Gastrocnemius medialis (tissue), 4 donors: ENCODE measurements at regions not wholly inside any gene's neighbourhood (a gene's known extent, or its start where the extent isn't known, plus 50 kb on each side); places are given as distances from the start of the nearest gene placed in this dataset.

Experiments used
- ATAC-seq, 2 donors: fragments of 150-250 bp; one replicate each; pipeline ENCODE4 v1.9.1; 2016
- DNase-seq, 2 donors: peaks; one replicate each; pipeline ENCODE4 v3.0.0-alpha.2; 2019
- H3K27ac ChIP-seq, 4 donors: fragments of 200-600 bp; sonication (generic); 1 replicate in 1 of 4; 2 replicates in 3 of 4; pipeline ENCODE4 v1.5.1; 2016 to 2018; ENCODE audit warnings: mild to moderate bottlenecking in 2 of 4, moderate library complexity in 1 of 4
- H3K27me3 ChIP-seq, 3 donors: fragments of 200-600 bp; sonication (generic) in 2 of 3; 1 replicate in 1 of 3; 2 replicates in 2 of 3; pipeline versions ENCODE4 v1.5.1 to v1.6.0; 2016 to 2019; ENCODE audit warnings: mild to moderate bottlenecking in 1 of 3, moderate library complexity in 1 of 3
- H3K36me3 ChIP-seq, 2 donors: fragments of 200-600 bp; sonication (generic) in 1 of 2; one replicate each; pipeline ENCODE4 v1.5.1; 2017 to 2018
- H3K4me1 ChIP-seq, 2 donors: fragments of 200-600 bp; sonication (generic) in 1 of 2; one replicate each; pipeline ENCODE4 v1.5.1; 2016 to 2017; ENCODE audit warnings: mild to moderate bottlenecking in 2 of 2
- H3K4me3 ChIP-seq, 4 donors: fragments of 200-600 bp; sonication (generic) in 3 of 4; 1 replicate in 1 of 4; 2 replicates in 3 of 4; pipeline ENCODE4 v1.5.1; 2016 to 2019; ENCODE audit warnings: mild to moderate bottlenecking in 2 of 4
- H3K9me3 ChIP-seq, 3 donors: fragments of 200-600 bp; sonication (generic) in 2 of 3; 1 replicate in 1 of 3; 2 replicates in 2 of 3; pipeline ENCODE4 v1.5.1; 2016 to 2019
- CTCF ChIP-seq, 5 experiments: fragments of 450-650 bp in 3 of 5; fragments of 200-600 bp in 2 of 5; sonication (generic) in 2 of 5; IDR thresholded peaks in 4 of 5; conservative IDR thresholded peaks in 1 of 5; 1 replicate in 4 of 5; 2 replicates in 1 of 5; pipeline ENCODE4 v1.5.1; 2016 to 2019; ENCODE audit warnings: antibody characterized with exemption in 5 of 5, mild to moderate bottlenecking in 3 of 5, moderate library complexity in 3 of 5
- POLR2A ChIP-seq, 2 donors: fragments of 450-650 bp; IDR thresholded peaks; one replicate each; pipeline ENCODE4 v1.6.1; 2017; ENCODE audit warnings: antibody characterized with exemption in 2 of 2, mild to moderate bottlenecking in 2 of 2, moderate library complexity in 2 of 2
- in situ Hi-C, 4 donors: fragments of 200-750 bp; cut with MboI; loops; one replicate each; pipeline versions ENCODE4 v1.15.0 to v1.8.0; 2017; ENCODE audit warnings: low sequenced_read_pairs in 4 of 4
- intact Hi-C: fragments of 100-400 bp; cut with DNase I; formaldehyde crosslinking; loops from one replicate; pipeline ENCODE4 v1.15.1; 2023; ENCODE audit warnings: low total_unique reads

- no peak for ATAC-seq
- Histone ChIP-seq H3K27ac (no peak overlapping the region), H3K4me1 (peaks cover 0 to 11% of the 10 kb centered on the region in 2 donors), H3K4me3 (no peak overlapping the region), H3K27me3 (no peaks in the 10 kb centered on the region), H3K36me3 (no peaks in the 10 kb centered on the region), H3K9me3 (no peaks in the 10 kb centered on the region)
- intact Hi-C loops, result no loop called here
- DNase-seq, result no peak
- no peak for TF ChIP-seq CTCF (IDR thresholded peaks at IDR 0.05 in 4 of 5, conservative IDR thresholded peaks at IDR 0.05 in 1 of 5)
- no peak for TF ChIP-seq POLR2A (IDR thresholded peaks at IDR 0.05)
- in situ Hi-C loops, result no loop called here
Observed at GRCh38 chr3:23035927-23036640, 167.0 kb upstream of the UBE2E2 start.

- intact Hi-C loops (no loop called here), in situ Hi-C loops (no loop called here)
- peaks cover 0 to 11% of the 10 kb centered on the region in 2 donors for H3K4me1 ChIP-seq
- DNase-seq (no peak), ATAC-seq (no peak)
- no peak overlapping the region for H3K27ac ChIP-seq
- H3K4me3 ChIP-seq, result no peak overlapping the region
- no peak for TF ChIP-seq CTCF (IDR thresholded peaks at IDR 0.05 in 4 of 5, conservative IDR thresholded peaks at IDR 0.05 in 1 of 5)
- no peak for TF ChIP-seq POLR2A (IDR thresholded peaks at IDR 0.05)
- H3K9me3 ChIP-seq, result no peaks in the 10 kb centered on the region
- no peaks in the 10 kb centered on the region for H3K27me3 ChIP-seq
- no peaks in the 10 kb centered on the region for H3K36me3 ChIP-seq
Observed at GRCh38 chr3:23036728-23037127, 166.4 kb upstream of the UBE2E2 start.

GRCh38 chr3:23038471-23038870 lies 164.7 kb upstream of the UBE2E2 start:
- in situ Hi-C loops, result no loop called here
- H3K27ac ChIP-seq, result no peak overlapping the region
- DNase-seq (no peak), ATAC-seq (no peak)
- H3K9me3 ChIP-seq, result no peaks in the 10 kb centered on the region
- H3K27me3 ChIP-seq, result no peaks in the 10 kb centered on the region
- no peak for TF ChIP-seq CTCF (IDR thresholded peaks at IDR 0.05 in 4 of 5, conservative IDR thresholded peaks at IDR 0.05 in 1 of 5)
- no peak for TF ChIP-seq POLR2A (IDR thresholded peaks at IDR 0.05)
- H3K4me3 ChIP-seq, result no peak overlapping the region
- H3K36me3 ChIP-seq, result no peaks in the 10 kb centered on the region
- peaks cover 0 to 11% of the 10 kb centered on the region in 2 donors for H3K4me1 ChIP-seq
- intact Hi-C loops, result no loop called here

- intact Hi-C loops, result no loop called here
- TF ChIP-seq POLR2A (IDR thresholded peaks at IDR 0.05) (no peak), CTCF (IDR thresholded peaks at IDR 0.05 in 4 of 5, conservative IDR thresholded peaks at IDR 0.05 in 1 of 5) (no peak)
- H3K4me1 ChIP-seq, result peaks cover 0 to 9% of the 10 kb centered on the region in 2 donors
- ATAC-seq, result peak; percentile 30 to 39
- no peaks in the 10 kb centered on the region for H3K9me3 ChIP-seq
- peak in 1 of 2 donors; percentile 18 for DNase-seq
- in situ Hi-C loops, result no loop called here
- H3K27me3 ChIP-seq, result no peaks in the 10 kb centered on the region
- no peak overlapping the region for H3K4me3 ChIP-seq
- no peaks in the 10 kb centered on the region for H3K36me3 ChIP-seq
- H3K27ac ChIP-seq, result no peak overlapping the region
Observed at GRCh38 chr3:23041918-23042696, 161.0 kb upstream of the UBE2E2 start.
